Muscle of leg (tissue), 3 donors: ENCODE measurements at regions not wholly inside any gene's neighbourhood (a gene's known extent, or its start where the extent isn't known, plus 50 kb on each side); places are given as distances from the start of the nearest gene placed in this dataset.

ENCODE experiments used
- DNase-seq: peaks from one replicate; pipeline ENCODE4 v3.0.0; 2013
- H3K27ac ChIP-seq: one replicate; pipeline ENCODE4 v1.5.1; 2013; ENCODE audit warnings: mild to moderate bottlenecking, low read length, control low read depth
- H3K27me3 ChIP-seq: one replicate; pipeline ENCODE4 v1.6.1; 2013; ENCODE audit warnings: low read length; ENCODE audit not compliant: control insufficient read depth, insufficient read depth
- H3K36me3 ChIP-seq: one replicate; pipeline ENCODE4 v1.6.1; 2013; ENCODE audit warnings: low read length; ENCODE audit not compliant: control insufficient read depth, insufficient read depth
- H3K4me1 ChIP-seq: one replicate; pipeline ENCODE4 v1.6.1; 2013; ENCODE audit warnings: low read length; ENCODE audit not compliant: control insufficient read depth, insufficient read depth
- H3K4me3 ChIP-seq: one replicate; pipeline ENCODE4 v1.5.1; 2013; ENCODE audit warnings: low read length, control low read depth
- H3K9me3 ChIP-seq: replicated peaks from 2 replicates; pipeline ENCODE4 v1.6.1; 2013; ENCODE audit warnings: low read depth, low read length; ENCODE audit not compliant: control insufficient read depth
- WGBS: methylation state at CpG from one replicate; pipeline ENCODE4 v1.1.5; 2013; ENCODE audit warnings: missing lambda C conversion rate; ENCODE audit not compliant: insufficient coverage; 5-methylcytosine and 5-hydroxymethylcytosine counted together

DNA sequence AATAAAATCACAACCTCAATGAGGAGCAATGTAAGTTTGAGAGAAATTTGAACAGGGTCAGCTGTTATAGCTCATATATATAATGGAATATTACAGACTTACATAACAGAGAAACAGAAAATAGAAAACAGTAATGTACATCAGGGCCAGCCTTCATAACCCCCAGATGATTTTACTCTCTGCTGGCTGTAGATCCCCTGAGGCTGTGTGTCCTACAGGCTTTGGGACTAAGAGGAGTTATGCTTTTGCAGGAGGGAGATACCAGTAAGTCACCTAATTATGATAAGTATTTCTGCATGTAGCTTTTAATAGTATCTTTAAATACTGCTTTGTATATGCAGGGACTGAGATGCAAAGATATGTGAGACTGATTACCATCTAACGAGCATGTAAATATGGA lies 105.8 kb upstream of the ASCC3 start:
- Histone ChIP-seq H3K4me1 (no peaks in the 10 kb centered on the region), H3K36me3 (no peaks in the 10 kb centered on the region), H3K9me3 (no peaks in the 10 kb centered on the region), H3K27ac (no peak overlapping the region), H3K27me3 (no peaks in the 10 kb centered on the region), H3K4me3 (no peak overlapping the region)
- 80% methylated on average over 1 of the region's 1 CpG for WGBS
- DNase-seq = no peak

DNA sequence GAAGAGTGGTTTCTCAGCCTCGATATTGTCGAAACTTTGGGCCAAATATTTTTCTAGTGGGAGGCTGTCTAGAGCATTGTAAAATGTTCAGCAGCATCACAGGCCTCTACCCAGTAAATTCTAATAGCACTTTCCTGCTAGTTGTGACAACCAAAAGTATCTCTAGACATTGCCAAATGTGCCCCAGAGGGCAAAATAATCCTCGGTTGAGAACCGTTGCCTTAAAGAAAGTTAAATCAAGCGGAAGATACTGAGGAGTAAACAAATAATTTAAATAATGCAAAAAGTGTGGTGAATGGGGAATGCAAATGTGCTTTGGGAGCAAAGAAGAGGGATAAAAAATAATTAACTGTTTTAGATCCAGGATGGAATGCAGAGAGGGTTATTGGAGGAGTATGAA lies 106.4 kb upstream of the ASCC3 start:
- Histone ChIP-seq H3K9me3 (no peaks in the 10 kb centered on the region), H3K4me3 (no peak overlapping the region), H3K27me3 (no peaks in the 10 kb centered on the region), H3K4me1 (no peaks in the 10 kb centered on the region), H3K36me3 (no peaks in the 10 kb centered on the region), H3K27ac (no peak overlapping the region)
- WGBS = 75% methylated on average over 3 of the region's 5 CpGs
- no peak for DNase-seq

DNA sequence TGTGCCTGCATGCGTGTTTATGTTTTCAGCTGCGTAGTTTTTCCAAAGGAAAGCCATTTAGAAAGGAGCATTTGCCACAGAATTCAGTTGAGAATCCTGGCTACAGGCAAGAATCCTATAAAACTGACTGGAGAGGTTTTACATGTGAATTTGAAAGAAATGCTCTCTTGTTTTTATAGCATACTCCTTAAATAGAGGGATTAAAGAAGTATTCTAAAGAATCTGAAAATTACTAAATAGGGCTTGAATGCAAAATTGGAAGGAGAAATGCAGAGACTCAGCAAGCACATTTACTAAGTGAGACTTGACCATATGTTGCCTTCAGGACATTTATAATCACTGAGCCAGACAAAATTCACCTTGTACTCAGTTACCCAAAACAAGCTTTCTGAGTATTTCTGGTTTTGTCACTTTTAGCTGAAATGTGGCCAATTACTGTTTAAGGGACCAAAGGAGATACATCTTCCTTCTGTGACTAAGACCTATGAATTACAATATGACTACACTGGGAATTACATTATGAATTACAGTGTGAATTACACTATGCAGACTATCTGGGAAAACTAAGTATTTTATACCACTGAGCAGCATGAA lies 107.4 kb upstream of the ASCC3 start:
- WGBS = 94% methylated on average over 2 of the region's 2 CpGs
- Histone ChIP-seq H3K4me1 (no peaks in the 10 kb centered on the region), H3K4me3 (no peak overlapping the region), H3K36me3 (no peaks in the 10 kb centered on the region), H3K27ac (no peak overlapping the region), H3K27me3 (no peaks in the 10 kb centered on the region), H3K9me3 (no peaks in the 10 kb centered on the region)
- DNase-seq = no peak

DNA sequence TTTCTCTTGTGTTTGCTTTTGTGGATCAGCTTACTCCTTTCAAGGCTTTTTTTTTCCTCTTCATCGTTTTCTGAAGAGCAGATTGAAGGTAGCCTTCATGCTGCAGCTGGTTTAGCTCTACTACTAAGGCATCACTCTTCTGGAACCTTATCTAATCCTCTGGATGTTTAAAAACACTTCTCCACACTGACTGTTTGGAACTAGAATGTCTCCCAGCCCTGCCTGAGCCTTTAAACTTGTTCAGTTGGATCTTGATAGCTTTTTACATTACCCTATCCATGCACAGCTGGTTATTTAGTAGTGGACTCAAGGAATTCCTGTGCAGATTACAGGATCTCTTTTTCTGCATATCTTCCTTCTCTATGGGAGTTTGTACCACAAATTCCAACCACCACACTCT lies 108.9 kb upstream of the ASCC3 start:
- Histone ChIP-seq H3K36me3 (no peaks in the 10 kb centered on the region), H3K4me3 (no peak overlapping the region), H3K4me1 (no peaks in the 10 kb centered on the region), H3K9me3 (no peaks in the 10 kb centered on the region), H3K27me3 (no peaks in the 10 kb centered on the region), H3K27ac (no peak overlapping the region)
- no peak for DNase-seq
- WGBS = no CpG with 5 or more reads among the region's 1 CpG

DNA sequence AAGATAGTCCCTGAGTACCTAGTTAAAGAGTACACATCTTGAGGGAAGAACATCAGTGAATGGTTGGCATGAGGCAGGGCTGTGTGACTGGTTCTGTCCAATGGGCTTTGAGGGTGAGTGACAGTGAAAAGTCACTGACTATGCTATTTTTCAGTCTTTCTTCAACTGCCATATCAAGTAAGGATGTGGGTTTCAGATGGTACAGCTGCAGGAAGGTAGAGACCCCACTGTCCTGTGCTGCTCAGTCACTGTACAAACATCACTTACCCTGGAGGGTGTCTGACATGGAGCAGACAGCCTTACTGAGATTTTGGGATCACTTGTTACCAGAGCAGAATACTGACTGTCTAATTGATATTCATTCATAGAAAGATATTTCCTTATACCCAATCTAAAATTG lies 115.3 kb upstream of the ASCC3 start:
- H3K27ac ChIP-seq = no peak overlapping the region
- H3K4me1 ChIP-seq = no peaks in the 10 kb centered on the region
- H3K27me3 ChIP-seq = no peaks in the 10 kb centered on the region
- H3K36me3 ChIP-seq = no peaks in the 10 kb centered on the region
- H3K4me3 ChIP-seq = no peak overlapping the region
- no peak for DNase-seq
- H3K9me3 ChIP-seq = no peaks in the 10 kb centered on the region

DNA sequence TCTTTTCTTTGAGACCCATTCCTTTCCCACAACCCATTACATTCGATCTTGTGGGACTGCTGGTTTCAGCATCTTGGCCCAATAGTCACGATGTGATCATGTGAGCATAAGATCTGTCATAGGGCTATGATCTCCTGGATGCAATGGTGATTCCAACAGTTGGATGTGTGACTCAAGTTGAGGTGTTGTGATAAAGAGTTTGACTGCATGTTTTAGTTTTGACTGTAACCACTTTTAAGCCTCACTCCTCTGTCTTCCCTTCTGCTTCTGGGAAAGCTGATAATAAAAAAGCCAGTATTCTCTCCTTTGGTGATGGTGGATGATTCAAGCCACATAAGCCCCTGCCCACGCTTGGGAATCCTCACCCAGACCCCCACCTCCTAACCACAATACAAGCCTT lies 117.0 kb upstream of the ASCC3 start:
- H3K27me3 ChIP-seq = no peaks in the 10 kb centered on the region
- no peak overlapping the region for H3K4me3 ChIP-seq
- WGBS = no CpG with 5 or more reads among the region's 3 CpGs
- DNase-seq = no peak
- H3K4me1 ChIP-seq = no peaks in the 10 kb centered on the region
- no peak overlapping the region for H3K27ac ChIP-seq
- no peaks in the 10 kb centered on the region for H3K9me3 ChIP-seq
- H3K36me3 ChIP-seq = no peaks in the 10 kb centered on the region

DNA sequence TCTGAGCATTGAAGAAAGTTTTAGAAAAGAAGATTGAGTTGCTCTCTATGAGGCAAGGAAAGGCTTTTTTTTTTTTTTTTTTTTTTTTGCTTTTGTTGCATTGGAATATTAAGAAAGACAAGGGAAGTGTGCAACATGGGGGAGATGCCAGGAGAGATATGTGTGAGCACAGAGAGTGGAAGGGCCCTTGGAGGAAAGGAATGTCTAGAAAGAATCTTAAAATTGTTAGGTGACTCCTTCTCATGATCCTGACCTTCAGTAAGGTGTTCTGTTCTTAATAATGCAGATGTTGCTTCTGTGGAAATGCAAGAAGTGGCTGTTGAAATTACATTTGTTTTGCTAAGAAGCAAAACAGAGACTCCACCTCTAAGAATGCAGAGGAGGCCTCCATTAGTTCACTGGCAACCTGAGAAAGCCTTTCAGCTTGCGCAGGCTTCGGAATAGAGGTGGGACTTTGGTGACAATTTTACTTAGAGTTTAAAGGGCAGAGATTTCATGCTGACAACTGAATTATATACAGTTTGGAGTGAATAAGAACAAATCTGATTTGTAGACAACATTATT lies 118.0 kb upstream of the ASCC3 start:
- WGBS = 42% methylated on average over 2 of the region's 2 CpGs
- Histone ChIP-seq H3K4me3 (no peak overlapping the region), H3K4me1 (no peaks in the 10 kb centered on the region), H3K27ac (no peak overlapping the region), H3K9me3 (peaks cover 3% of the 10 kb centered on the region), H3K36me3 (no peaks in the 10 kb centered on the region), H3K27me3 (no peaks in the 10 kb centered on the region)
- DNase-seq = no peak

DNA sequence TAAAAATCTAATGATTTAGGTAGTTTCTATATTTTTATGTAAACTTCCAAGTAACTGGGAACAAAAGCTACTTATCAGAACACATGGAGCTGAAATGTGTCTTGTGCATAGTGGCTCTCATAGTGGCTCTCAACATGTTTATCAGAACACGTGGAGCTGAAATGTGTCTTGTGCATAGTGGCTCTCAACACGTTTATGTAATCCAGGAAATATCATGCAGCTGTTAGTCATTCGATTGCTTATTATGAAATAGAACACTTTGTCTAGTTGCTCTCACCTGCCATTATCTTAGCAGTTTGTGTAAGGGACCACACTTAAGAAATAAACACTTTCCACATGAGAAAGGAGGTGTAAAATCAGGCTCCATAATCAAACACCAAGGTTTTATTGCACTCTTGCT lies 119.2 kb upstream of the ASCC3 start:
- no peaks in the 10 kb centered on the region for H3K27me3 ChIP-seq
- WGBS = 17% methylated on average over 1 of the region's 3 CpGs
- no peak overlapping the region for H3K4me3 ChIP-seq
- H3K27ac ChIP-seq = no peak overlapping the region
- H3K36me3 ChIP-seq = no peaks in the 10 kb centered on the region
- no peak for DNase-seq
- H3K4me1 ChIP-seq = no peaks in the 10 kb centered on the region
- peaks cover 3% of the 10 kb centered on the region for H3K9me3 ChIP-seq

DNA sequence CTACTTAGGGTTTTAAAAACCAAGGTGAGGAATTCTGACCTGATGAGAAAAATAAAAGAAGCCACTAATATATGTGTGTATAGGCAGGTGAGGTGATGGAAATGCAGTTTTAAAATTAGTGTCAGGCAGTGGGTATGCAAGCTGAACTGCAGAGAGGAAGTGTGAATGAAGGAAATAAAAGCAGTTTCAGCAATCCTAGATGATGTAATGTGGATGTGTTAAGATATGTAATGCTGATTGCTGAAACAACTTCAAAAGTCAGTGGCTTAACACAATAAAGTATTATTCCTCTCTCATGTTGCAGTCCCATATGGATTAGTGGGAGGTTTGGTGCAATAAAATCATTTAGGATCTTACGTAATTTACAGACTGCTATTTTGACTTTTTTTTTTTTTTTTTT lies 119.9 kb upstream of the ASCC3 start:
- no peak for DNase-seq
- whole genome bisulfite sequencing = no CpG with 5 or more reads among the region's 1 CpG
- Histone ChIP-seq H3K27me3 (no peaks in the 10 kb centered on the region), H3K27ac (no peak overlapping the region), H3K4me3 (no peak overlapping the region), H3K4me1 (no peaks in the 10 kb centered on the region), H3K9me3 (peaks cover 3% of the 10 kb centered on the region), H3K36me3 (no peaks in the 10 kb centered on the region)

DNA sequence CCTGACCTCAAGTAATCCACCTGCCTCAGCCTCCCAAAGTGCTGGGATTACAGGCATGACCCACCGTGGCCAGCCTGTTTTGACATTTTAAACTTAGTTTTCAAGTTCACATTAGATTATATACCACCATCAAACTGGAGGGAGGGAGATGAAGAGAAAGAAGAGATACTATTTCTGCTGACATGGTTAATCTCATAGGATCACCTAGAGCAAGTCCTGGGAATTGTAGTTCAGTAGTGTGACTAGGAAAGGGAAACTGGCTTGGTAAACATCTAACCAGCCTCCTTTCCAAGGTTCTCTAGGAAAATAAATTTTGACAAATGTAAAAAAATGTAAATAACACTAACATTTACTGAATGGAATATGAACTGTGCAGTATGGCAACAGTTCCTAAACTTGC lies 120.5 kb upstream of the ASCC3 start:
- Histone ChIP-seq H3K27ac (no peak overlapping the region), H3K36me3 (no peaks in the 10 kb centered on the region), H3K4me1 (no peaks in the 10 kb centered on the region), H3K27me3 (no peaks in the 10 kb centered on the region), H3K4me3 (no peak overlapping the region), H3K9me3 (peaks cover 3% of the 10 kb centered on the region)
- no peak for DNase-seq
- WGBS = no CpG with 5 or more reads among the region's 1 CpG

DNA sequence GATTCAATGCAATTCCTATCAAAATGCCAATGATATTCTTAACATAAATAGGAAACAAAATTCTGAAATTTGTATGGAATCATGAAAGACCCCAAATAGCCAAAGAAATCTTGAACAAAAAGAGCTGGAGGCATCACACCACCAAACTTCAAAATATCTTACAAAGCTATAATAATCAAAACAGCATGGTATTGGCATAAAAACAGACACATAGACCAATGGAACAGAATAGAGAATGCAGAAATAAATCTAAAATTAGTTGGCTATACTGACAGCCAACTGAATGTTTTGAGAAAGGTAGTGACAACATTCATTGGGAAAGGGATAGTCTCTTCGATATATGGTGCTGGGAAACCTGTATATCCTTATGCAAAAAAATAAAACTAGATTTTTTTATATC lies 121.9 kb upstream of the ASCC3 start:
- WGBS = no CpG with 5 or more reads among the region's 1 CpG
- no peak overlapping the region for H3K4me3 ChIP-seq
- H3K9me3 ChIP-seq = peaks cover 3% of the 10 kb centered on the region
- H3K36me3 ChIP-seq = no peaks in the 10 kb centered on the region
- no peaks in the 10 kb centered on the region for H3K4me1 ChIP-seq
- DNase-seq = no peak
- H3K27me3 ChIP-seq = no peaks in the 10 kb centered on the region
- no peak overlapping the region for H3K27ac ChIP-seq
